ENCODE measurements at regions not wholly inside any gene's neighbourhood (a gene's known extent, or its start where the extent isn't known, plus 50 kb on each side); places are given as distances from the start of the nearest gene placed in this dataset.

DNA sequence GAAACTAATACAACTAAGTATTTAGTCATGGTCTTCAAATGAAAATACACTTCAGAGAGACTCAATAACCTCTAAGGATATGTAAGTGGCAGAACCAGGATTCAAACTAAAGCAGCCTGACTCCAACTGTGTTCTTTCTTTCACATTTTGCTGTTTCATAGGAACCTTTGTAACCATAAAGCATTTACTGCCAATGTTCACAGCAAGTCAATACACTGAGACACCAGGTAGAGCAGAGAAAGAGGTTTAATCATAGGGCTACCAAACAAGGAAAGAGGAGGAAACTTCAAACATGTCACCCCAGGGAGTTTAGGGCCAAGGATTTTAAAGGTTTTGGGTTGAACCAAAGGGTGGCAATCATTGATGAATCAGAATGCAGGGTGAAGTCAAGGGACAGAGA is 263.1 kb upstream of the PTGER4 start:
- dilution Hi-C loops (cut with MboI; ENCODE audit: extremely low pct_ligation_motif_present, low sequenced_read_pairs): no loop called here
- Histone ChIP-seq H3K27me3 (ENCODE audit: control insufficient read depth, extremely low read depth, insufficient read depth, low read length) (no peaks in the 10 kb centered on the region), H3K9me1 (ENCODE audit: control insufficient read depth, extremely low read depth, insufficient read depth, low read length) (no peaks in the 10 kb centered on the region), H3K36me3 (ENCODE audit: control insufficient read depth in 2 of 2, extremely low read depth in 1 of 2, insufficient read depth in 2 of 2, low read length in 2 of 2) (no peaks in the 10 kb centered on the region), H4K20me1 (ENCODE audit: control insufficient read depth, extremely low read depth, insufficient read depth, low read length) (no peaks in the 10 kb centered on the region), H3K79me2 (ENCODE audit: control insufficient read depth, insufficient read depth, low read length) (no peaks in the 10 kb centered on the region), H3K4me1 (ENCODE audit: control insufficient read depth, extremely low read depth, insufficient read depth, low read length) (peaks cover 19% of the 10 kb centered on the region), H3K4me2 (ENCODE audit: control insufficient read depth, extremely low read depth, insufficient read depth, low read depth, low read length) (no peak overlapping the region), H2AFZ (ENCODE audit: control insufficient read depth, low read length) (no peak overlapping the region), H3K4me3 (ENCODE audit: control insufficient read depth in 2 of 3, extremely low read depth in 1 of 3, insufficient read depth in 2 of 3, low read depth in 1 of 3, low read length in 3 of 3) (no peak overlapping the region), H3K27ac (ENCODE audit: control insufficient read depth, insufficient read depth, low read length) (no peak overlapping the region), H3K9ac (ENCODE audit: control insufficient read depth, extremely low read depth, insufficient read depth, low read length) (no peak overlapping the region), H3K9me3 (ENCODE audit: control insufficient read depth, low read depth, low read length) (no peaks in the 10 kb centered on the region)
- TF ChIP-seq, protein P1, sequence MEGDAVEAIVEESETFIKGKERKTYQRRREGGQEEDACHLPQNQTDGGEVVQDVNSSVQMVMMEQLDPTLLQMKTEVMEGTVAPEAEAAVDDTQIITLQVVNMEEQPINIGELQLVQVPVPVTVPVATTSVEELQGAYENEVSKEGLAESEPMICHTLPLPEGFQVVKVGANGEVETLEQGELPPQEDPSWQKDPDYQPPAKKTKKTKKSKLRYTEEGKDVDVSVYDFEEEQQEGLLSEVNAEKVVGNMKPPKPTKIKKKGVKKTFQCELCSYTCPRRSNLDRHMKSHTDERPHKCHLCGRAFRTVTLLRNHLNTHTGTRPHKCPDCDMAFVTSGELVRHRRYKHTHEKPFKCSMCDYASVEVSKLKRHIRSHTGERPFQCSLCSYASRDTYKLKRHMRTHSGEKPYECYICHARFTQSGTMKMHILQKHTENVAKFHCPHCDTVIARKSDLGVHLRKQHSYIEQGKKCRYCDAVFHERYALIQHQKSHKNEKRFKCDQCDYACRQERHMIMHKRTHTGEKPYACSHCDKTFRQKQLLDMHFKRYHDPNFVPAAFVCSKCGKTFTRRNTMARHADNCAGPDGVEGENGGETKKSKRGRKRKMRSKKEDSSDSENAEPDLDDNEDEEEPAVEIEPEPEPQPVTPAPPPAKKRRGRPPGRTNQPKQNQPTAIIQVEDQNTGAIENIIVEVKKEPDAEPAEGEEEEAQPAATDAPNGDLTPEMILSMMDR (optimal IDR thresholded peaks at IDR 0.05 in 1 of 3, IDR thresholded peaks at IDR 0.05 in 1 of 3, conservative IDR thresholded peaks at IDR 0.05 in 1 of 3; ENCODE audit: extremely low read depth in 1 of 3, insufficient read depth in 2 of 3, low read length in 3 of 3): no peak
- TF ChIP-seq EZH2 (IDR thresholded peaks at IDR 0.05; ENCODE audit: low read length): no peak
- DNase-seq (ENCODE audit: low read depth, low spot score) (no peak), FAIRE-seq (no peak)

- H3K27ac ChIP-seq (ENCODE audit: control insufficient read depth, insufficient read depth, low read length): no peak overlapping the region
- DNase-seq (ENCODE audit: low read depth, low spot score) (no peak), FAIRE-seq (no peak)
- no peak overlapping the region for H3K4me2 ChIP-seq (ENCODE audit: control insufficient read depth, extremely low read depth, insufficient read depth, low read depth, low read length)
- peaks cover 24% of the 10 kb centered on the region for H3K4me1 ChIP-seq (ENCODE audit: control insufficient read depth, extremely low read depth, insufficient read depth, low read length)
- no peaks in the 10 kb centered on the region for H3K27me3 ChIP-seq (ENCODE audit: control insufficient read depth, extremely low read depth, insufficient read depth, low read length)
- H3K36me3 ChIP-seq (ENCODE audit: control insufficient read depth in 2 of 2, extremely low read depth in 1 of 2, insufficient read depth in 2 of 2, low read length in 2 of 2): no peaks in the 10 kb centered on the region
- no peaks in the 10 kb centered on the region for H3K9me3 ChIP-seq (ENCODE audit: control insufficient read depth, low read depth, low read length)
- H3K9ac ChIP-seq (ENCODE audit: control insufficient read depth, extremely low read depth, insufficient read depth, low read length): no peak overlapping the region
- no peaks in the 10 kb centered on the region for H4K20me1 ChIP-seq (ENCODE audit: control insufficient read depth, extremely low read depth, insufficient read depth, low read length)
- TF ChIP-seq, protein P1 (optimal IDR thresholded peaks at IDR 0.05 in 1 of 3, IDR thresholded peaks at IDR 0.05 in 1 of 3, conservative IDR thresholded peaks at IDR 0.05 in 1 of 3; ENCODE audit: extremely low read depth in 1 of 3, insufficient read depth in 2 of 3, low read length in 3 of 3): no peak
- TF ChIP-seq EZH2 (IDR thresholded peaks at IDR 0.05; ENCODE audit: low read length): no peak
- no peak overlapping the region for H2AFZ ChIP-seq (ENCODE audit: control insufficient read depth, low read length)
- dilution Hi-C loops (cut with MboI; ENCODE audit: extremely low pct_ligation_motif_present, low sequenced_read_pairs): no loop called here
- no peaks in the 10 kb centered on the region for H3K9me1 ChIP-seq (ENCODE audit: control insufficient read depth, extremely low read depth, insufficient read depth, low read length)
- H3K79me2 ChIP-seq (ENCODE audit: control insufficient read depth, insufficient read depth, low read length): no peaks in the 10 kb centered on the region
- H3K4me3 ChIP-seq (ENCODE audit: control insufficient read depth in 2 of 3, extremely low read depth in 1 of 3, insufficient read depth in 2 of 3, low read depth in 1 of 3, low read length in 3 of 3): no peak overlapping the region
These were observed 263.6 kb upstream of the PTGER4 start for GRCh38 chr5:40416098-40416497.
